GM04504 (cell line): ENCODE measurements at regions not wholly inside any gene's neighbourhood (a gene's known extent, or its start where the extent isn't known, plus 50 kb on each side); places are given as distances from the start of the nearest gene placed in this dataset.
"Not testable (repeated sequence)": the region's sequence is repeated elsewhere in the genome, so short reads cannot be mapped to it uniquely, and the experiment has no call there.

Experiments
- DNase-seq: peaks from one replicate; pipeline ENCODE4 v3.0.0-alpha.2; 2012; ENCODE audit warnings: low read depth

DNA sequence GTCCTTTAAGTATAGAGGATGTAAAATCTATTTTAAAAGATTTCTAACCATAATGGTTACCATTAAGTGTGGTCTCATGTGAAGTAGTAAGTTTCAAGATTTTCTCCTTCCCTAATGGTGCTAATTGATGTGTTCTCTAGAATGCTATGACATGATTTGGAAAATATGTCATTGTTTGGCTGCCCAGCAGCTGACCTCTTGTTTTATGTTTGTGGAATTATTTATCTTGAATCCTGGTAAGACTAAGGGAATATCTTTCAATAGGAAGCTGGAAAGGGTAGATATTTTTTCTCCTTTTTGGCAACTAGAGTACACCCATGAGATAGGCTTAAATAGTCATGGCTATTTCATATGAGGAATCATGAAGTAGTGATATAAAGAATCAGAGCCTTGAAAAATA is 139.8 kb upstream of the CHODL start:
- DNase-seq, result no peak

DNA sequence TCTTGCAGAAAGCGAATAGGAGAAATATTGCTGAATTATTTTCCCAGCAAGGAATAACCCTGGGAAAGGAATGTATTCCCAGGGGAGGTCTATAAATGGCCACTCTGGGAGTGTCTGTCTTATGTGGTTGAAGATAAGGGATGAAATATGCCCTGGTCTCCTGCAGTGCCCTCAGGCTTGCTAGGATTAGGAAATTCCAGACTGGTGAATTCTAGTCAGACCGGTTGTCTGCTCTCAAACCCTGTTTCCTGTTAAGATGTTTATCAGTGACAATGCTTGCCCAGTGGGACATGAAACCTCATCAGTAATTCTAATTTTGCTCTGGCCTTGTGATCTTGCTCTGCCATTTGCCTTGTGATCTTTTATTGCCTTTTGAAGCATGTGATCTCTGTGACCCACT is 148.2 kb upstream of the CHODL start:
- not testable (repeated sequence) for DNase-seq

DNA sequence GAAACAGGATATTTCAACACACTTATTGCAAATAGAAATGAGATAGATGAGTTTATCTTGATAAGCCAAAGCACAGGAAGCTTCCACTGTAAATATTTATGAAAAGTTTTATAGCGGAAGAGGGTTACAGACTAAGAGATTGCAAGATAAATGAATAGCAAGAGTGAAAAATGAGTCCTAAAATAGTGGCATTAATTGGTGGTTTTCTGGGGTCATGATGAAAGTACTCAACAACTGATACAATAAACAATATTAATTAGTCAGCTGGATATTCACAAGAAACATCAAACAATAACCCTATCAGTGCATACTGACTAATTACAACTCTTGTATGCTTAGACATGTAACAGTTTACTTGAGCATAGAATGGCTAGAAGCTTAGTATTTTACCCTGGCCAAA is 154.8 kb upstream of the CHODL start:
- no peak for DNase-seq

DNA sequence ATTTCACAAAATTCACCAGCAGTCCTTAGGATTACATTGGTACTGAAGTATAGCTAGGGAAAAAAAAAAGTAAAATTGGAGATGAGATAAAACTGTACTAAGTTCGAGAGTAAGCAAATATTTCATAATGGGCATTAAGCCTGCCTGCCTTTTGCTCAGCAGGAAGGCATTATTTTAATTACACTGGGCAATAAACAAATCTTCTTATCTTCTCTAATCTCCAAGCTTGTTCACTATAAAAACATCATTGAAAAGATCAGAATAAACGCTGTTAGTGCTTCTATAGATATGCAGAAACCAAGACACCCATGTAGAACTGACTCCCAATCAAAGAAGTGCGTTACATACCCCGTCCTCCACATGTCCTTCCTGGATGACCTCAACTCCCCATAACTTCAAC is 174.2 kb upstream of the CHODL start:
- no peak for DNase-seq

DNA sequence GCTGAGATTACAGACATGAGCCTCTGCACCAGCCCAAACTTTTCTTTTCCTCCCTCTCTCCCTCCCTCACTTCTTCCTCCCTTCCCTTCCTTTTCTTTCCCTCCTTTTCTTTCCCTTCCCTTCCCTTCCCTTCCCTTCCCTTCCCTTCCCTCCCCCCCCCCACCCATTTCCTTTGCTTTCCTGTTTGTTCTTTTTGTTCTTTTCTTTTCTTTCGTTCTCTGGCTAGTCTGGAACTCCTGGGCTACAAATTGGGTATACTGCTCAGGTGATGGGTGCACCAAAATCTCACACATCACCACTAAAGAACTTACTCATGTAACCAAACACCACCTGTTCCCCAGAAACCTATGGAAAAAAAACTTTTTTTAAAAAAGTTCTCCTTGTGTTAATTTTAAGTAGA is 174.8 kb upstream of the CHODL start:
- DNase-seq, result no peak

DNA sequence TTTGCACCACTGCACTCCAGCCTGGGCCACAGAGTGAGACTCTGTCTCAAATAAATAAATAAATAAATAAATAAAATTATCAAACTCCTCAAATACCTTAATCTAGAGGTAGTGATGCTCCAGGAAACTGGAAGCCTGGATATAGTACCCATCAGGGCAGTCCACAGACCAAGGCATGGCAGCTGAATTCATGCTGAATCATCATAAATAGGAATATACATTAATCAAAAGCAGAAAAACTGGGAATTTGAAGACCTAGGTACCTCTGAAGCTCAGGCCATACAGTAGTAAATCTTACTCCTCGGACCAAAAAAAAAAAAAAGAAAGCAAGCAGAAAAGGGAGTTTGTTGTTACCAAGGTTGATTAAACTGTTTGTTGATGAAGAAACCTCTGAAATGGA is 184.2 kb upstream of the CHODL start:
- no peak for DNase-seq

DNA sequence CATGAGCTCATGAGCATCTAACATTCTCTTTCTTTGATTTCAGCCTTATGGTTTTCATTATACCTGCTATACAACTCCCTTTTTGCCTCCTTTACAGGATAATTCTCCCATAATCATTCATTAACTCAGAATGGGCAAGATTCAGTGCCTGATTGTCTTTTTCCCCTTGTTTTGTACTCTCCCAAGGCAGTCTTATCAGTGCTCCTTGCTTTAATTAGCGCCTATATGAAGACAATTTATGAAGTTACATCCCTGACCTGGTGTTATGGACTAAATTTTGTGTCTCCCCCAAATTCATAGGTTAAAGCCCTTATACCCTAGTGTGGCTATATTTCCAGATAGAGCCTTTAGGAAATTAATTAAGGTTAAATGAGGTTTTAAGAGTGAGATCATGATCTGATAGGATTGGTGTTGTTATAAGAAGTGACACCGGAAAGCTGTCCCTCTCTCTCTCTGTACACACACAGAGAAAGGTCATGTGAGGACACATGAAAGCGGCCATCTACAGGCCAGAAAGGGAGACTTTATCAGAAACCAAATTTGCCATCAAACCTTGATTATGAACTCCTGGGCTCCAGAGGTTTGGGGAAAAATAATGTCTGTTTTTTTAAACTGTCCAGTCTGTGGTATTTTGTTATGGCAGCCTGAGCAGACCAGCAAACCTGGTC is 185.8 kb upstream of the CHODL start:
- DNase-seq, result no peak

DNA sequence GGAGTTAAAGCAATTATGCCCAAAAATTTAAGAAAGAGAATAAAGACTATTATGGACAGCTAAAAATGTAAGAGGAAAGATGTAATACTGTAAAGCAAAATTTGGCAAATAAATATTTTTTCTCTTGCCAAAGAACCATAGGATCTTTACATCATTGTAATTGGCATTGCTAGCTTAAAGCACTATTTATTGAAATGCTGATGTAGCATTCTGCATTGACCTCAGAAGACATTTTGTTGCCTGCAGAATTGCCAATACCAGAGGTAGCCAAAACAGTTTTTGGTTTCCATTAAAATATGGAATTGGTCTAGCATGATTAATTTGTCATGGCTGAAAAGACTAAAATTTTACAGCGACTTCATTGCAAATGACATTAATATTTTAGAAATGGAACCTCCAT is 191.5 kb upstream of the CHODL start:
- no peak for DNase-seq

DNA sequence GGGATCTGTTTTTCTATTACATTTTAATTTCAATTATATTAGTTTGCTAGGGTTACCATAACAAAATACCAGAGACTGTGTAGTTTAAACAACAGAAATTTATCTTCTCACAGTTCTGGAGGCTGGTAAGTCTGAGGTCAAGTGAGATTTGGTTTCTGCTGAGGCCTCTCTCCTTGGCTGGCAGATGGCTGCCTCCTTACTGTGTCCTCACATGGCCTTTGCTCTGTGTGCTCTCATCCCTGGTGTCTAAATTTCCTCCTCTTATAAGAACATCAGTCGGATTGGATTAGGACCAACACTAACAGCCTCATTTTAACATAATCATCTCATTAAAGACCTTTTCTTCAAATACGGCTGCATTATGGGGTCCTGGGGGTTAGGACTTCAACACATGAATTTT is 195.2 kb upstream of the CHODL start:
- no peak for DNase-seq

DNA sequence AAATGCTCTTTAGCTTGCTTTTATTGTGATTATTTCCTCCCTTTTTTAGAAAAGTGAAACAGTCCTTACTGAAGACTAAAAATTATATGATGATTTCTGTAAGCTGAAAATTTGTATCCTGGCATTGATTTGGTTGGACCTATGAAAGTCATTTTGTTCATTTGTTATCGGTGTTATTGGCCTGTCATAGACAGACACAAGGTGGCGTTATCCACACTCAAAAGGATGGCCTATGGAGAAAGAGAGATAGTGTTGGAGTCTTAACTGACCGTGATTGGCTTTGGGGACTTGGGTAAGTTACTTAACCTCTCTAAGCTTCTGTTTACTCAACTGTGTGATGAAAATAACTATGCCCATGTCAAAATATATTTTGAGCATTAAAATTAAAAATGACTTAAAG is 203.6 kb upstream of the CHODL start:
- DNase-seq, result no peak

DNA sequence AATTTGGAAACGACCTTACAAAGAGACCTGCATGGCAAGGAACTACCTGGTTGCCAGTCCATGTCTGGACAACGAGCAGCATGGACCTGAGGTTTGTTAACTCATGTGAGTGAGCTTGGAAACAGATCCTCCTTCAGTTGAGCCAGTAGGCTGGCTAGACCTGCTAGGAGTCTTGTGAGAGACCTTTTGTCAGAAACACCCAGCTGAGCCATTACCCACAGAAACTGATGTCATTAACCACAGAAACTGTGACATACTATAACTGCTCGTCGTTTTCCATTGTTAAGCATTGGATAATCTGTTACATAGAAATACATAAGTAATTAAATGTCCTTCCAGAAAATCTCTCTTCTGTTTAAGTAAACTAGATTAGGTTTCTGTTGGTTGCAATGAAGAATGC is 211.1 kb upstream of the C21orf91 start:
- no peak for DNase-seq

DNA sequence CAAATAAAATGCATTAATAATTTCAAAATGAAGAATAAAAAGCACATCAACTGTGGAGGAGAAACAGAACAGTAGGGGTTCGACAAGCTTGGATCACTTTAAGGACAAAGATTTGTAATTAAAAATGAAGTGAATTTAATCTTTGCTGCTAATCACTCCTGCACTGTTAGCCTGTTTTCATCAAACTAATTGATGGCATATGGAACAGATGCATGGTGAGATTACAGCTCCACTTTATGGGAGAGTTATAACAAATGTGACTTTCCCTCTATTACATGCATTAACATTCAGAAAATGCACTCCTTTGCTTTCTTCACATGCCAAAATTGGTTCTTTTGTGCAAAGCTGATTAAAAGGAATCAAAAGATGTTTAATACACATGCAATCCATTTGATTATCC is 207.2 kb upstream of the C21orf91 start:
- no peak for DNase-seq

DNA sequence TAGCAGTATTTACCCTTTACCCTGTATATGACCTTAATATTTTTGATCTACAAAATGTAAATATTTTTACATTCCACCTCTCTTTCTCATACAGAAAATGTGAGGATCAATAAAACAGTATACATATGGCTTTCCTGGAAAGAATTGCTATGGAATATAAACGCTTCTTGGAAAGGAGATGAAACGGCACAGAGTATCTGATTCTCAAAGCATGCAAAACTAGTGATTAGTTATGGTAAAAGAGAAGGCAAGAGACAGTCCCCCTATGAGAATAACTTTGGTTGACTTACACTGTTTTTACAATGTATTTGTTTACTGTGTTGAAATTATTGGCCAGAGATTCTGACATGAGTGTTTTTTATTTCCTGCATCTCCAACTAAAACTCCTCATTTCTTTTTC is 204.6 kb upstream of the C21orf91 start:
- no peak for DNase-seq

DNA sequence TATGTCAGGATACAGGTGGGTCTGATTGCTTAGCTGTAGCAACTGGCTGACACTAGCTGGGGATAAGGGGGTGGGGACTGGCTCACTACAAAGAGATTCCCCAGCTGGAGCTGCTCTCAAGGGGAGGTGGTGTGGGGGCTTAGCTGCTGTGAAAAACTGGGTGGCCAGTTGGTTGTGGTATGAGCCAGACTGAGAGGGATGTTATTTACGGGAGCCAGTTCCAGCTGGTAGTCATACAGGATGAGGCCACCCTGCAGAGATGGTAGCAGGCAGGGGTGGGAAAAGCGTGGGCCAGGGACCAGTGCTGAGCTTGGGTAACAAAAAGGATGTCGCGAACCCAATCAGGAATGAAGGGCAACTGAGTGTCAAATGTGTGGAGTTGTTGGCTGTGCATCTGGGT is 204.0 kb upstream of the C21orf91 start:
- DNase-seq, result no peak

DNA sequence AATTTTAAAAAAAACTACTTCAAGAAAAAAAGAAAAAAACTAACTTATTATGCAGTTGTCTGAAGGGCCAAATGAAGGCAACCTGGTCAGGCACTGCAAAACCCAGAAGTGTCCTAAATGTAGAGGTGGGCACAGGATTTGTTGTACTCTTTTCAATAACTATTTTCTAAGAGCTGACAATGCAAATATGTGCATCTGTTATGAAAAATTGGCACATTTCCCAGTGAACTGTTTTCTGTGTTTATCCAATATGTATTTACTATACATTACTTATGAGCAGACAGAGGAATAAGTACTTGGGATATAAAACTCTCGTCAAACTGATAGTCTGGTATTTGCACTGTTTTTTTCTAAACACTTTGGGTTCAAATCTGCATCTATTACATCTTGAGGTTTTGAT is 188.0 kb upstream of the C21orf91 start:
- DNase-seq, result no peak

DNA sequence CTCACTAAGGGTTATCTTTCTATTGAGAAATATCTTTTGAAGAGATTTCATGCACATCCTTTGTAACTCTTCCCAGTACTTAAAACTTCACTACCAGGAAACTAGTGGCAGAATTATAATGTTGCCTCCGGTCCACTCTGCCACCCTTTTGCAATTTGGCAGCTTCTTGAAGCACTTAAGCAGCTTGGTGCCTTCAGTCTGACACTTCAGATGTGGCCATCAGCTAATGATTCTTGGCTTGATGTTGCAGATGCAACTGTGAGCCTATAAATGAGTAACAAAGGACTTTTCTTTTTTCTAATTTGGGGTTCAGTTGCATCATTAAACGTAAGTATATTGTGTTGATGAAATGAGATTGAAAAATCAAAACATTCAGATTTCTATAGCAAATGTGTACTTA is 187.5 kb upstream of the C21orf91 start:
- no peak for DNase-seq

DNA sequence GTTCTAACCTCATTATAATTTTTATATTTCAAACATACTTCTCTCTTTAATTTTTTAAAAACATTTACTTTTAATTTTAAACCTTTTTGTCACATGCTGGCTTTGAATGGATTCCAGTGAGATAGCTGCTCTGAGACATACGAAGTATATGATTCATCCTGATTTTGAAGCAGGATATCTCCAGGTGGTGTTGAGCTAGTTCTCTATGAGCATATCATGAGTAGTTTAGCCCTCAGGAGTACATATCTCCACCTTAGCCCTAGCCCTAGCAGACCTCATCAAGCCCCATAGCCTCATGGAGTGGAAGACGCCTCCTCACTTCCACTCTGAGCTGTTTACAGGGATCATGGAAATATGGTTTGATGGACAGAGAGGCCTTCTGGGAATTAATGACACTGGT is 183.2 kb upstream of the C21orf91 start:
- DNase-seq, result no peak

DNA sequence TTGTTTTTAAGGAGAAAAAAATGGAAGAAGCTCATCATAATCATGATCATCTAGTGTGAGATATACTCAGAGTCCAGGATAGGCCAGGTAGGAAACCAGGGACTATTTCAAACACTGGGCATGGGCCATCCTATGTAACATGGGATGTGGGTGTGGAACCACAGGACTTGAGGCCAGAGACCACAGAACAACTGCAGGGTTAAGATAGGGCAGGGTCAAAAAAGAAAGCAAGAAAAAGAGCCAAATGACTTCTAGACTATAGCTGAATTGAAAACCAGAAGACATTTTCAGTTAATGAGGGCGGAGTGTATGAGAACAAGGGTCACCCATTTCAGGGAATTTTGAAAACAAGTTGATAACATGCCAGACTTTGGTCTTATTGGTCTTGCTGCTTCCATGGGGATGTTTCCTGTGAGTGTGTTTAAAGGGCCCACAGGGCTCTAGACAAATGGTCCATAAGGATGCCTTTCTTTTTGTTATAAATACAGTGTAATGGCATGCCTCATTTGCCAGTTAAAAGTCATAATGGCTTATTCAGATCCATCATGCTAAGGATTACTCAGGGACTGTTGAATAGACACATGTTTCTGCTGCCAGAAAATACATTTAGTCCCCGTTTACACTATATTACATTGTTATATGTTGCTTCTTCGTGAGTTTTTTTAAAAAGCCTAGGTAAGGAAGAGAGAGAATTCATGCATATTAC is 182.0 kb upstream of the C21orf91 start:
- DNase-seq, result no peak

DNA sequence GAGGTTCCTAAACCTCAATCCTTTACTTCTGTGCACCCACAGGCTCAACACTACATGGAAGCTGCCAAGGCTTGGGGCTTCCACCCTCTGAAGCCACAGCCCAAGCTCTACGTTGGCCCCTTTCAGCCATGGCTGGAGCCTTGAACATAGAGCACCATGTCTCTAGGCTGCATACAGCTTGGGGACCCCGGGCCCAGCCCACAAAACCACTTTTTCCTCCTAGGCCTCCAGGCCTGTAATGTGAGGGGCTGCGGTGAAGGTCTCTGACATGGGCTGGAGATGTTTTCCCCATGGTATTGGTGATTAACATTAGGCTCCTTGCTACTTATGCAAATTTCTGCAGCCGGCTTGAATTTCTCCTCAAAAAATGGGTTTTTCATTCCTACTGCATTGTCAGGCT is 179.4 kb upstream of the C21orf91 start:
- not testable (repeated sequence) for DNase-seq

DNA sequence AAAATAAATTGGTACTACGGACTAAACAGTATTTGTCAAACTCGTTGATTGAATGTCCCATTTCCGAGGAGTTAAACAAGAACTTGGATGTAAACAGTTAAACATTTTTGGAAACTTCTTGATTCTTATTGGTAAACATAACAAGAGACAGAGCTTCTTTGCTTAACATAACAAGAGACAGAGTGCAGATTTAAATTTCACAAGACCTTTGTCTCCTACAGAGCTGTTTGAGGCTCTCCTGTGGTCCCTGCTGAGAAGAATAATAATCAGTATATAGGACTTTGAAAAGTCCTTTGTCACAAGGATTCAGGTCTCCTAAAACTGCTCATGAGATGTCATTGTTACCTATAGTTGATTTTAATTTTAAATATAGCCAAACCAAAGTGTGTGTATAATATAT is 170.6 kb upstream of the C21orf91 start:
- DNase-seq, result no peak

DNA sequence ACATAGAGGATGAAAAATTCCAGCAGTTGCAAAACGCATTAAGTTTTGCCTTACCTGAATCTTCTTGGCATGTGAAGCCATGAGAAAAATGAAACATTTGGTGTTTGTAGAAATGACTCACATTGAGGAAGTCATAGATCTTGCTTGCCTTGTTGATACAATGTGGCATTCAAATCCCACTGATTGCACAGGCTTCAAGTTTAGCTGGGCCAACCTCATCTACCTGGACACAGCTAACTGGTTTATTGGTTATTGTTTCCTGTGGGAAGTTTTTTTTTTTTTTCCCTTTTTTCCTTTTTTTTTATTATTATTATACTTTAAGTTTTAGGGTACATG is 168.9 kb upstream of the C21orf91 start:
- DNase-seq, result no peak

DNA sequence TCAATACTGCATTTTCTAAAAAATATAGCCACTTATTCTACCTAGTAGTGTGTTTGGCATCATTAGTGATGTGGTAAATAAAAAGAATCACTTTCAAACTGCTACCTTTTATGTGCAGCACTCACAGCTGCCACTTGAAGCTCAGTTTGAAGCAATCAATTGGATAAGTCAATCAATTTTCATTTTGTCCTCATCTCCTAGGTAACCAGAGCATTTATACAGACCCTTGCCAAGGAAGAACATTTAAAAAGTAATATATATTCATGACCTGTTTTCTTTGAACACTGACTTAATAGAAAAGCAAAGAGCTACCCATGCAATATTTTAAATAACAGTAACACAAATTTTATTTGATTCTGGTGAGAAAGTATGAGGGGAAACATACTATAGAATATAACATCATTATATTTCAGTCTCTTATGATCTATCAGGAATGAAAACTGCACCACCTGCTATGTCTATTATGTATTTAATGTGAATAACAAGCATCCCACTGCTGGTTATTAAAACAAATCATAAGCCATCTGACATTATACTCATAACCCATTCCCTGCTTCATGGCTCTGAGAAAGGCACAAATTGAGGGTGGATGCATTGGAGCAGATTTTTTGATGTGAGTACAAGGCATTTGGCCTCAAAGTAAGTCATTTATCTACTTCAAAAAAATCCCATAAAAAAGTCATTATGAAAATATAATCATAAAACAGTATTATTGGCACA is 168.4 kb upstream of the C21orf91 start:
- no peak for DNase-seq

DNA sequence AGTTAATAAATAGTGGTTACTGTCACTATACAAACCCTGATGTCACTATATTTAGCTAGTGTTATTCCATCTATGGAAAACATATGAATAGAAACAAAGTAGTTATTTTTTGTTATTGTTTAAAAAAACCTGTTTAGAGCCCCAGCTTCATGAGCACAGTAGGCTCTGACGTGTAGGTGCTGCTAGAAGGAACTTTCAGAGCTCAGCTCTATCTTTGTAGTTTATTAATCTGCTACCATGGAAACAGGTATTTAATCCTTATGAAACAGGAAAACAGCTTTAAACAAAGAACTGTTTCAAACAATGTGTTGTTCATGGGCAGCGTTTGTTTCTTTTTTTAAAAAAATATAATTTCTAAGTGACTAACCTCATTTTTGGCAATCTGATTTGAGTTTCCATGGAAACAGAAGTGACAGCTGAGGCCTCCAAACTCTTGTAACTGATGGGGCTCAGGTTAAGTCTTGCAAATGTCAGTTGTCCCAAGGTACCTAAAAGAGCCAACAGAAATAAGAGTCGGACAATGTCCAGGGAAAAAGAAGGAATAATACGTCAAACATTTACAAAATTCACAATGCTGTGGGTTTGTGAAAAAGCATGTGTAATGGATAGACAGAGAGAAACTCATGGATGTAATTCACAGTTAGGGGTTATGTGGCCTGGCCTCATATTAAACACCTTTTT is 162.0 kb upstream of the C21orf91 start:
- DNase-seq, result no peak
